Activated B cell treated with CpG ODN at 0.5 μM for 24 hours (primary cell): ENCODE measurements at regions not wholly inside any gene's neighbourhood (a gene's known extent, or its start where the extent isn't known, plus 50 kb on each side); places are given as distances from the start of the nearest gene placed in this dataset.

ENCODE experiments used
- ATAC-seq: fragments of 200-7000 bp; cut with Tn5 transposase; one replicate; pipeline ENCODE4 v1.10.0; 2021; ENCODE audit warnings: low read depth, mild to moderate bottlenecking, moderate library complexity
- CTCF ChIA-PET: fragments of 350-600 bp; sonication (Branson Sonifier 250); formaldehyde crosslinking; loops from one replicate; lab custom pipeline; 2021; ENCODE audit warnings: antibody characterized with exemption; lab: Charles Lee
- POLR2A ChIA-PET: fragments of 350-600 bp; sonication (Branson Sonifier 250); formaldehyde crosslinking; loops from one replicate; lab custom pipeline; 2021; ENCODE audit warnings: antibody characterized with exemption; lab: Charles Lee
- DNase-seq: peaks from one replicate; pipeline ENCODE4 v3.0.0; 2022
- H3K27ac Mint-ChIP-seq: one replicate; pipeline ENCODE4 v1.8.0; 2020; ENCODE audit warnings: mixed read lengths
- H3K27me3 Mint-ChIP-seq: one replicate; pipeline ENCODE4 v1.8.0; 2021; ENCODE audit warnings: mixed read lengths
- H3K36me3 Mint-ChIP-seq: one replicate; pipeline ENCODE4 v1.8.0; 2021; ENCODE audit warnings: low read depth, mixed read lengths
- H3K4me1 Mint-ChIP-seq: one replicate; pipeline ENCODE4 v1.8.0; 2021; ENCODE audit warnings: mixed read lengths
- H3K4me3 Mint-ChIP-seq: one replicate; pipeline ENCODE4 v1.8.0; 2020; ENCODE audit warnings: mild to moderate bottlenecking, mixed read lengths
- H3K9me3 Mint-ChIP-seq: one replicate; pipeline ENCODE4 v1.8.0; 2020; ENCODE audit warnings: mixed read lengths
- CTCF ChIP-seq: fragments of 200-600 bp; IDR thresholded peaks from one replicate; pipeline ENCODE4 v1.8.0; 2022; ENCODE audit warnings: antibody characterized with exemption, mild to moderate bottlenecking
- intact Hi-C: fragments of 100-400 bp; cut with micrococcal nuclease; formaldehyde crosslinking; loops from one replicate; pipeline ENCODE4 v1.15.1; 2024

- TF ChIP-seq CTCF: no peak
- CTCF ChIA-PET: no interaction called here
- DNase-seq: no peak
- ATAC-seq: no peak
- intact Hi-C loops: no loop called here
- POLR2A ChIA-PET: no interaction called here
- H3K27me3 Mint-ChIP-seq: no peaks in the 10 kb centered on the region
- no peaks in the 10 kb centered on the region for H3K36me3 Mint-ChIP-seq
- no peak overlapping the region for H3K27ac Mint-ChIP-seq
- H3K4me1 Mint-ChIP-seq: no peaks in the 10 kb centered on the region
- H3K9me3 Mint-ChIP-seq: no peaks in the 10 kb centered on the region
- H3K4me3 Mint-ChIP-seq: no peak overlapping the region
These were observed 241.0 kb upstream of the NR2F2 start for GRCh38 chr15:96089405-96090058.

- POLR2A ChIA-PET: no interaction called here
- DNase-seq: no peak
- Mint-ChIP-seq H3K9me3 (no peaks in the 10 kb centered on the region), H3K36me3 (no peaks in the 10 kb centered on the region), H3K4me1 (no peaks in the 10 kb centered on the region), H3K4me3 (no peak overlapping the region), H3K27ac (no peak overlapping the region), H3K27me3 (no peaks in the 10 kb centered on the region)
- TF ChIP-seq CTCF: no peak
- CTCF ChIA-PET: no interaction called here
- intact Hi-C loops: no loop called here
- no peak for ATAC-seq
These were observed 238.3 kb upstream of the NR2F2 start for GRCh38 chr15:96092186-96092585.

GRCh38 chr15:96093063-96093462 lies 237.4 kb upstream of the NR2F2 start:
- ATAC-seq: no peak
- intact Hi-C loops: no loop called here
- H3K4me3 Mint-ChIP-seq: no peak overlapping the region
- ChIA-PET POLR2A (no interaction called here), CTCF (no interaction called here)
- H3K9me3 Mint-ChIP-seq: no peaks in the 10 kb centered on the region
- no peaks in the 10 kb centered on the region for H3K36me3 Mint-ChIP-seq
- no peaks in the 10 kb centered on the region for H3K27me3 Mint-ChIP-seq
- no peak overlapping the region for H3K27ac Mint-ChIP-seq
- TF ChIP-seq CTCF: no peak
- no peak for DNase-seq
- no peaks in the 10 kb centered on the region for H3K4me1 Mint-ChIP-seq

GRCh38 chr15:96097661-96098060 lies 232.8 kb upstream of the NR2F2 start:
- no peaks in the 10 kb centered on the region for H3K4me1 Mint-ChIP-seq
- H3K4me3 Mint-ChIP-seq: no peak overlapping the region
- POLR2A ChIA-PET: no interaction called here
- no peak overlapping the region for H3K27ac Mint-ChIP-seq
- intact Hi-C loops: no loop called here
- no peaks in the 10 kb centered on the region for H3K27me3 Mint-ChIP-seq
- DNase-seq (no peak), ATAC-seq (no peak)
- H3K9me3 Mint-ChIP-seq: no peaks in the 10 kb centered on the region
- no peak for TF ChIP-seq CTCF
- CTCF ChIA-PET: no interaction called here
- no peaks in the 10 kb centered on the region for H3K36me3 Mint-ChIP-seq

GRCh38 chr15:96102631-96103030 lies 227.9 kb upstream of the NR2F2 start:
- CTCF ChIA-PET: no interaction called here
- intact Hi-C loops: no loop called here
- POLR2A ChIA-PET: no interaction called here
- DNase-seq (no peak), ATAC-seq (no peak)
- H3K27ac Mint-ChIP-seq: no peak overlapping the region
- no peaks in the 10 kb centered on the region for H3K36me3 Mint-ChIP-seq
- peaks cover 6% of the 10 kb centered on the region for H3K9me3 Mint-ChIP-seq
- no peak for TF ChIP-seq CTCF
- H3K4me3 Mint-ChIP-seq: no peak overlapping the region
- H3K4me1 Mint-ChIP-seq: no peaks in the 10 kb centered on the region
- no peaks in the 10 kb centered on the region for H3K27me3 Mint-ChIP-seq
